ENCODE measurements at regions not wholly inside any gene's neighbourhood (a gene's known extent, or its start where the extent isn't known, plus 50 kb on each side); places are given as distances from the start of the nearest gene placed in this dataset.

DNA sequence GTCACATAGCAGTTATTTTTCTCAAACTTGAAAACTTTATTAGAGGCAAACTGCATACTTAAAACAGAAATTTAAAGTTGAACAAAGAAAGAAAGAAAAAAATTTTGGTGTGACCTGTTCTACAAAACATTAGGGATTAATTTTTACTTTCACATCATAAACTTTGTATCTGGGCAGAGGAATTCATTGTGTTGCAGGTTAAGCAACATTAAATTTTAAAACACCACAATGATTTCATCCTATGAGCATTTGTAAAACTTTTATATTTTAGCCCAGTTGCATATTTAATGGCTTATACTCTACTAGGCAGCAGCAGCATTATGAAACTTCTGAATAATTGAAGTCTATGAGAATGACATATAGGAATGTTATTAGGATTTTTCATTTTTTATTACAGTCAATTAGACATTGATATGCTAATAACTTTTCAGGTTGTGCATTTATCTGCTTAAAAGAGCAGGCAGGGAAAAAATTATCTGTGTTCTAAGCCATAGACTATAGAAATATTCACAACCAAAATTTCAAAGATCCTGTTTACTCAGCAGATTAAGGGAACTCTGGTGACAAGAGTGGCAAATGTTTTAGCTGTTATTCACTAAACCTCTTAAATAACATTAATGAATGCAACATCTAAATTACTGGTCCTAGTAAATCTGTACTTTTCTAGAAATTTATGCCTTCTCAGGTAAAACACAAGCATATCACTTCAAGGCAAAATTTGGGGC lies 1088.5 kb upstream of the CDH6 start:
- H3K4me3 Mint-ChIP-seq = no peak overlapping the region
- no peaks in the 10 kb centered on the region for H3K27me3 Mint-ChIP-seq (ENCODE audit: low read depth)
- H3K27ac Mint-ChIP-seq = no peak overlapping the region
- H3K36me3 Mint-ChIP-seq (ENCODE audit: low read depth) = no peaks in the 10 kb centered on the region
- H3K9me3 Mint-ChIP-seq = peaks cover 35% of the 10 kb centered on the region
- no peaks in the 10 kb centered on the region for H3K4me1 Mint-ChIP-seq (ENCODE audit: low read depth)
- DNase-seq (ENCODE audit: low spot score) = no peak

DNA sequence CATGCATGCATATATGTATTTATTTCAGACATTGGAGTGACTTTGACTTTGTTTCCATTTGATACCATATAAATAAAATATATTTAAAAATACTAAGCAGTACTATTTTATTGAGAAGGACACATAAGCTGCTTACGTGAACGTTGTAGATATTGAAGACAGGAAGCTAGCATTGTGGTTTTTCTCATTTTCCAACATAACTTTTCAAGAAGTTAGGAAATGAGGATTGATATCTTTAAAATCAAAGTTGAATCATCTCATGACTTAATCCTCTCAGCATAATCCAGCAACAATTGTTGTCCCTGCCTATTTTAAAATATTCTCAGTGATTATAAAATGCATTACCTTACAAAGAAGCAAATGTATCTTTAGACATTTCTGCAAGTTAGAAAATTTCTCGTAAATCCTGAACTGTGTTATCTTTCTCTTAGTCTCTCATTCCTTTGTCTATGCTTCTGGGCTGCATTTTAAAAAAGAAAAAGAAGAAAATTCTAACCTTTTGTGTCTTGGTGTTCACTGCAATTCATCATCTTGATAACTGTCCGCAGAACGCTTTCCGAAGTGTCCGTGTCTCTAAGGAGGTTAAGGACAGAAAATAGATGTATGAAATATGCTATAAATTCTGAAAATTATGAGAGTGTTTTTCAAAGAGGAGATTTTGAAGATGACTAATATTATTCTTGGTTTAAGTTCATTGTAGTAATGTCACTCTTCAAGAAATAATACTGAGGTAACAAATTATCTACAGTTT lies 1089.9 kb upstream of the CDH6 start:
- no peaks in the 10 kb centered on the region for H3K36me3 Mint-ChIP-seq (ENCODE audit: low read depth)

DNA sequence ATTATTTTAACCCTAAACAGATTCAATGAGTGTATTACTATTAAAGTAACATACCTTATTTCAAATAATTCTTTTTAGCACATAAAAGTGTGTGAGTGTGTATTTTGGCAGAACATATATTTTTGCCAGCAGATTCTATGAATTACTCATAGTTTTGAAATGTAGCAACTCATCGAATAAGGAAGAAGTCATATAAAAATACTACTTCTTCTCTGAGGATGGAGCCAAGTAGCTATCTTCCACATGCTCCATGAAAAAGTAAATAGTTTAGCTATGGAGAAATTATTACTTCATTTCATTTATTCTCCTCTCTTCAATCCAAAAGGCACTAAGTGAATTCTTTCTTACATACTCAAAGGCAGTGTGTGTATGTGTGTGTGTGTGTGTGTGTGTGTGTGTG lies 1090.4 kb upstream of the CDH6 start:
- Mint-ChIP-seq H3K4me3 (no peak overlapping the region), H3K4me1 (ENCODE audit: low read depth) (no peaks in the 10 kb centered on the region), H3K27me3 (ENCODE audit: low read depth) (no peaks in the 10 kb centered on the region), H3K9me3 (peaks cover 34% of the 10 kb centered on the region), H3K36me3 (ENCODE audit: low read depth) (no peaks in the 10 kb centered on the region), H3K27ac (no peak overlapping the region)
- no peak for DNase-seq (ENCODE audit: low spot score)

More for the DNA sequence above, 1089.9 kb upstream of the CDH6 start:
- Mint-ChIP-seq H3K27ac (no peak overlapping the region), H3K9me3 (peaks cover 37% of the 10 kb centered on the region), H3K4me3 (no peak overlapping the region), H3K4me1 (ENCODE audit: low read depth) (no peaks in the 10 kb centered on the region), H3K27me3 (ENCODE audit: low read depth) (no peaks in the 10 kb centered on the region)
- no peak for DNase-seq (ENCODE audit: low spot score)

DNA sequence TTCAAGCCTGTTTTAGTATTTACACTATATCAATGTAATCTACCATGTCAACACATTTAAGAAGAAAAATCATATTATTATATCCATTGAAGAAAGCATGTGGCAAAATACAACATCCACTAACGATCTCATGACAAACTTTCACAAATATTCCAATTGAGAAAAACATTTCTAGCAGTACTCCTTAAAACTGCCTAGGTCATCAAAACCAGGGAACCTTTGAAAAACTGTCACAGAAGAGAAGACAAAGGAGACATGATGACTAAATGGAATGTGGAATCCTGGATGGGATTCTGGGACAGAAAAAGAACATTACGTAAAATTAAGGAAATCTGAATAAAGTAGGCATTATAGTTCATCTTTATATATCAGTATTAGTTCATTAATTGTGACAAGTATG lies 1091.3 kb upstream of the CDH6 start:
- Mint-ChIP-seq H3K36me3 (ENCODE audit: low read depth) (no peaks in the 10 kb centered on the region), H3K4me1 (ENCODE audit: low read depth) (no peaks in the 10 kb centered on the region), H3K27ac (no peak overlapping the region), H3K27me3 (ENCODE audit: low read depth) (no peaks in the 10 kb centered on the region), H3K9me3 (peaks cover 34% of the 10 kb centered on the region), H3K4me3 (no peak overlapping the region)
- DNase-seq (ENCODE audit: low spot score) = no peak

DNA sequence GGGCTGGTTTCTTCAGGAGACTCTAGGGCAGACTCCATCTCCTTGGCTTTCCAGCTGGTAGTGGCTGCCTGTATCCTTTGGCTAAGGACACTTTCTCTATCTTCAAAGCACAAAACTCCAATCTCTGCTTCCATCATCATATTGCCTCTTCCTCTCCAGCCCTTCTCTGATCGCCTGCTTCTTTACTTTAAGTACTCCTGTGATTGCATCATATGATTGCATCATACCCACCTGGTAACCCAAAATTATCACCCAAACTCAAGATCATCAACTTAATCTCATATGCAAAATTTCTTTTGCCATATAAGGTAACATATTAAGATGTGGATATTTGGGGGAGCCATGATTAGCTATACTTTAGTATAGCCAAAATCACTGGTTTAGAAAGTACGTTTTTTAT lies 1092.6 kb upstream of the CDH6 start:
- H3K36me3 Mint-ChIP-seq (ENCODE audit: low read depth) = no peaks in the 10 kb centered on the region
- no peaks in the 10 kb centered on the region for H3K27me3 Mint-ChIP-seq (ENCODE audit: low read depth)
- H3K9me3 Mint-ChIP-seq = peaks cover 38% of the 10 kb centered on the region
- no peak for DNase-seq (ENCODE audit: low spot score)
- H3K4me1 Mint-ChIP-seq (ENCODE audit: low read depth) = no peaks in the 10 kb centered on the region
- H3K27ac Mint-ChIP-seq = no peak overlapping the region
- H3K4me3 Mint-ChIP-seq = no peak overlapping the region

DNA sequence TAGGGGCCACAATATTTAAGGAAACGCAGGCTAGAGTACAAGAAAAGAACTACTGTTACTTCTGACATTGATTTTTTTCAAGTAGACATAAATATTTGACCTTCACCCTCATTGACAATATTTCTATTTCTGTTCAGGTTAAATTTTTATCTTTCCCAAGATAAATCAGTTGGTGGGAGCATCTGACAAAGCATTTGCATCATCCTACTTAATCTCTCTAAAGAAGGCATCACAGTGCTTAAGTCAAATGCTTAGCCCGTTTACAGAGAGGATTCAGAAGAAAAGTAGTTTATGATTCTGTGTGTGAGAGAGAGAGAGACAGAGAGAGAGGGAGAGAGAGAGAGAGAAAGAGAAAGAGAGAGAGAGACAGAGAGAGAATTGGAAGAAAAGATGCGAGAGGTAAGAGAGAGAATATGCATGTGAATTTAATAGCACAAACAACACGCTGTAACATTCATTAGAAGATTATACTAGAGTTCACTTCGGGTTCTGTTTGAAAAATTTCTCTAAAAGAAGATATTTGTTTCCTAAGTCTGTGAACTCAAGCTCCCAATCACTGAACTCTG lies 1093.3 kb upstream of the CDH6 start:
- no peaks in the 10 kb centered on the region for H3K4me1 Mint-ChIP-seq (ENCODE audit: low read depth)
- H3K9me3 Mint-ChIP-seq = peaks cover 41% of the 10 kb centered on the region
- no peak for DNase-seq (ENCODE audit: low spot score)
- H3K36me3 Mint-ChIP-seq (ENCODE audit: low read depth) = no peaks in the 10 kb centered on the region
- H3K27ac Mint-ChIP-seq = no peak overlapping the region
- no peaks in the 10 kb centered on the region for H3K27me3 Mint-ChIP-seq (ENCODE audit: low read depth)
- no peak overlapping the region for H3K4me3 Mint-ChIP-seq

DNA sequence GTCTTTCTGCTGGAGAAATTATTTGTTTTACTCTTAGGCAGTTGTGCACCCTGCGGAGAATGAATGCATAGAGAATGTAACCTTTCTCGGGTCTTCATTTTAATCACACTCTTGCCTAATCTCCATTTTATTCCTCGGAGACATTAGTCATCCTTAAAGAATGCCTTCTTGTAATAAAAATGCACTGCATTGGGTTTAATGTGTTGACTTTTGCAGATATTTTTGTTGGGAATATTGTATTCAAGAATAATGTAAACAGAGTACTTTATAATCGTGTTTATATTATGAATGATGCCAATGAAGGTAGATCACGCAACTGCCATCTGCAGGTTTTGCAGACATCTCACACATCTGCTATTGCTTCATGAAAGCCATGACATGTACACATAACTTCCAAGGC lies 1093.9 kb upstream of the CDH6 start:
- no peaks in the 10 kb centered on the region for H3K36me3 Mint-ChIP-seq (ENCODE audit: low read depth)
- H3K4me1 Mint-ChIP-seq (ENCODE audit: low read depth) = no peaks in the 10 kb centered on the region
- no peak overlapping the region for H3K4me3 Mint-ChIP-seq
- no peak overlapping the region for H3K27ac Mint-ChIP-seq
- peaks cover 39% of the 10 kb centered on the region for H3K9me3 Mint-ChIP-seq
- no peaks in the 10 kb centered on the region for H3K27me3 Mint-ChIP-seq (ENCODE audit: low read depth)
- DNase-seq (ENCODE audit: low spot score) = no peak

DNA sequence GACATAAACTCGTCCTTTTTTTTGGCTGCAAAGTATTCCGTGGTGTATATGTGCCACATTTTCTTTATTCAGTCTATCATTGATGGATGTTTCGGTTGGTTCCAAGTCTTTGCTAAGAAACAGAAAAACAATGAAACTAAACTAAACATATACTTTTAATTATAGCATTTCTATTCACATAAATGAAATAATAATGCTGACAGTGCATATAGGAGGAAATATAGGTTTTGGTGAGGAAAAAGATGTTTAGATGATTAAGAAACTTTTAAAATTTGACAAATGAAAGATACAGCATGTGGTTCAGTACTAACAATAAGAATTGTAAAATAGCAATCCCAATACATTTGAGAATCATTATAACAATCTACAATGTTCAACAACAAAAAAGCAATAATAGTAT lies 1094.5 kb upstream of the CDH6 start:
- Mint-ChIP-seq H3K27ac (no peak overlapping the region), H3K36me3 (ENCODE audit: low read depth) (no peaks in the 10 kb centered on the region), H3K4me1 (ENCODE audit: low read depth) (no peaks in the 10 kb centered on the region), H3K27me3 (ENCODE audit: low read depth) (no peaks in the 10 kb centered on the region), H3K9me3 (peaks cover 39% of the 10 kb centered on the region), H3K4me3 (no peak overlapping the region)
- no peak for DNase-seq (ENCODE audit: low spot score)

DNA sequence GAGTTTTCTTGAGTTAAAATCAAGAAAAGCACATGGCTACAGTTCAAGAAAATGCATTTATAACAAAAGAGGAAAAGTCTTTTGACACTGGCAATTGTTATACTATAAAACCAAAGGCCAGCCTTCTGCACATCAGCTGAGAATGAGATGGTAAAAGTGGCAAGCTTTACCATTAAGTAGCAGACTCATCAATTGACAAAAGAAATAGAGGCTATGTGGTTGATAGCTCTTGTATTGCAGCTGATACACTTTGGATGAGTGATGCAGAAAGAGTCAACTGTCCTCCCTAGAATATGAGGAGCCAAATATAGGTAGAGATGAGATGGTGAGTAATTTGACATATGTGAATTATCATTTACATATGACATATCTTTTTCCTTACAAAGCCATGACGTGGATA lies 1100.9 kb upstream of the CDH6 start:
- DNase-seq (ENCODE audit: low spot score) = no peak
- H3K9me3 Mint-ChIP-seq = peaks cover 27% of the 10 kb centered on the region

DNA sequence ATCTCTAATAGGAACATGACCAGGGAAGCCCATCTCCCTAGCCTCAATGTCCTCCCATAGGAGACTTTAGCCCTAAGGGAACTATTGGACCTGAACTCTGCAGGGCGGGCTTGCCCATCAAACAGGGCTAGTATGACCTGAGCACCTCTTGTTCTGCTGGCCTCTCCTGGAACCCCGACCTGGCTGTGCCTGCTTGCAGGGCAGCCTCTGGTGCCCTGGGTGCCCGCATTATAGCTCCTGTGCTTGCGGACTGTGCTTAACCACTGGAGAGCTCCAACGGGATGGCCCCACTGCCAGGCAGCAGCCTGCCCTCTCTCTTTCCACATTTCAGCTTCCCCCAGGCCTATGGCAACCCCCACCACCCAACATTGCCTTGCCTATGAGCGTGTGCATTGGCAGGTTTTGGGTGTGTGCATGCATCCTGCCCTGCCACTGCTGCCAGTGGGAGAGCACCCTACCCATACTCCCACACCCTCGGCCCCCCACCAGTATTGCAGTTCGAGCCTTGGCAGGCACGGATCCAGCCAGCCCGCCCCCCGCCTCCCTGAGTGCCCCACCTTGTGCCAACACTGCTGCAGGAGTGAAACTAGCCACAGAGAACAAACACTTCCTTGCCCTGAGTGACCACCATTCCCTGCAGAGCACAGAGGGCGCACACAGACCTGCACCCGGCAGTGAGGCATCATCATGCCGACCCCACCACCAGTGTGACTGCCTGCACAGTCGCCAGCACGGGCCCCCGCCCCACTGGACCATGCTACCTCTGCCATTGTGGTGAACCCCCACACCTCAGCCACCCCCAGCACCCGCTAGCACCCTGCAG lies 1123.8 kb upstream of the CDH6 start:
- no peak overlapping the region for H3K27ac Mint-ChIP-seq
- peaks cover 41% of the 10 kb centered on the region for H3K9me3 Mint-ChIP-seq
- DNase-seq (ENCODE audit: low spot score) = no peak
- no peaks in the 10 kb centered on the region for H3K36me3 Mint-ChIP-seq (ENCODE audit: low read depth)
- no peaks in the 10 kb centered on the region for H3K4me1 Mint-ChIP-seq (ENCODE audit: low read depth)
- H3K4me3 Mint-ChIP-seq = no peak overlapping the region
- no peaks in the 10 kb centered on the region for H3K27me3 Mint-ChIP-seq (ENCODE audit: low read depth)

More for the DNA sequence above, 1100.9 kb upstream of the CDH6 start:
- H3K36me3 Mint-ChIP-seq (ENCODE audit: low read depth) = no peaks in the 10 kb centered on the region
- H3K4me3 Mint-ChIP-seq = no peak overlapping the region
- no peaks in the 10 kb centered on the region for H3K27me3 Mint-ChIP-seq (ENCODE audit: low read depth)
- no peaks in the 10 kb centered on the region for H3K4me1 Mint-ChIP-seq (ENCODE audit: low read depth)
- no peak overlapping the region for H3K27ac Mint-ChIP-seq

DNA sequence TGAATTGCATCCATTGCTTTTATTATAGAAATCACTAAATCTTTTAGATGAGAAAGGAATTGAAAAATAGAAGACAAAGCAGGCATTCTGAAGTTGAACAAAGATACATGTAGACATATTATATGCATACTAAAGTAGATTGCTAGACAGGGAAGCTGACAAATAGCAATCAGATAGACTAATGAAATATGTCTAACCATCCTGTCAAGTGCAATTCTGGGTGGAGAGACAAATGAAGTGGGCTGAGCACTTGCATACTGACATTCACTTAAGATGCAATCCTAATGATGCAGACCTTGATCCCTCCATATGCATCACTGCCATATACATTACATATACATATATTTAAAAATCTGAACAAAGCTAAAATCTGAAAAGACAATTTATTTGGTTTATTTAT lies 1130.0 kb upstream of the CDH6 start:
- H3K9me3 Mint-ChIP-seq = peaks cover 21% of the 10 kb centered on the region
- no peaks in the 10 kb centered on the region for H3K36me3 Mint-ChIP-seq (ENCODE audit: low read depth)
- no peak for DNase-seq (ENCODE audit: low spot score)
- no peaks in the 10 kb centered on the region for H3K4me1 Mint-ChIP-seq (ENCODE audit: low read depth)
- H3K27ac Mint-ChIP-seq = no peak overlapping the region
- no peak overlapping the region for H3K4me3 Mint-ChIP-seq
- H3K27me3 Mint-ChIP-seq (ENCODE audit: low read depth) = no peaks in the 10 kb centered on the region

DNA sequence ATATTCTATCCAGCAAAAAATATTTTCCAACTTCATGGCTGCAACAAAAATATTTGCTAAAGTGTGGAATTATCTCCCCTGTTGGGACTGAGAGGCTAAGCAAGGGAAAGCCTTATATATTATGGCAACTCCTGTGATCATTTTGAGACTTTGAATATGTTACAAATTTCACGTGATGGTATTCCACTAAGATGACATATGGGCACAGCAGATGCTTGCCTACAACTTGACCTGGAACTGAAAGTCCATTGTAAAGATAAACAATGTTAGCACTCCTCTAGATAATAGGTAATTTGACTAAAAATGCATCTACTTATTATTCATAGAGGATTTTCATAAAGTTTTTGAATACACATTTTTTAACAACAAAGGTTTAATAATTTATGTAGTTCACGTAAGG lies 1141.5 kb upstream of the CDH6 start:
- H3K27ac Mint-ChIP-seq = no peak overlapping the region
- H3K9me3 Mint-ChIP-seq = peaks cover 11% of the 10 kb centered on the region
- no peaks in the 10 kb centered on the region for H3K36me3 Mint-ChIP-seq (ENCODE audit: low read depth)
- no peaks in the 10 kb centered on the region for H3K4me1 Mint-ChIP-seq (ENCODE audit: low read depth)
- H3K4me3 Mint-ChIP-seq = no peak overlapping the region
- no peaks in the 10 kb centered on the region for H3K27me3 Mint-ChIP-seq (ENCODE audit: low read depth)
- DNase-seq (ENCODE audit: low spot score) = no peak

DNA sequence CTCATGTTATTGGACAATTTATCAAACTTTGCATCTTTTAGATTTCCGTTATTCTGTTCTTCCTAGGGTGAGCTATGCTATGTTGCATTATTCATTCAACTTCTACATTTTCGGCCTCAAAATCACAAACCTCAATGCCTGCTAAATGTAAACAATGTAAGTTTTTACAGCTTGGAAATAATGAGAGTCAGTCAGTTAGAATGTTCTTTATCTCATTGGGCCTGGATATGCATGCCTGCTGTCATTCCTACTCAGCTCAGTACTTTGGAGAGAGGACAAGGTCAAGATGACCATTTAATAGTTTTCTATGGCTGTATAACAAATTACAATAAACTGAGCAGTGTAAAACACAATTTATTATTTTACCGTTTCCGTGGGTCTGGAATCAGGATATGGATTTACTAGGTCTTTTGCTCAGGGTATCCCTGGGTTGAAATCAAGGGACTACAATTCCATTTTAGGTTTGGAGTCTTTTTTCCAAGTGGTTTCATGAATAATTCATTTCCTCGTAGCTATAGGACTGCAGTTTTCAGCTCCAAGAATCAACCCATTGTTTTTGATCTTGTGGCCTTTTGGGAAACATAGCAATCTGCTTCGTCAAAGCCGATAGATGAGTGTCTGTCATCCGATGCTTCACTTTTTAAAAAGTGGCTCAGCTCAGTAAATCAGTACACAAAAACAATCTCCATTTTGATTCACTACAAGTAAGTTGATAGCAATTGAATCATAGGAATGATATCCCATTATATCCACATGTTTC lies 1143.2 kb upstream of the CDH6 start:
- Mint-ChIP-seq H3K27me3 (ENCODE audit: low read depth) (no peaks in the 10 kb centered on the region), H3K36me3 (ENCODE audit: low read depth) (no peaks in the 10 kb centered on the region), H3K4me3 (no peak overlapping the region), H3K9me3 (peaks cover 6% of the 10 kb centered on the region), H3K27ac (no peak overlapping the region), H3K4me1 (ENCODE audit: low read depth) (no peaks in the 10 kb centered on the region)
- DNase-seq (ENCODE audit: low spot score) = no peak
